ENCODE measurements at regions not wholly inside any gene's neighbourhood (a gene's known extent, or its start where the extent isn't known, plus 50 kb on each side); places are given as distances from the start of the nearest gene placed in this dataset.
"Not testable (repeated sequence)": the region's sequence is repeated elsewhere in the genome, so short reads cannot be mapped to it uniquely, and the experiment has no call there.

- TF ChIP-seq CTCF (IDR thresholded peaks at IDR 0.05; ENCODE audit: extremely low read depth, insufficient read depth, missing control alignments): no peak
- in situ Hi-C loops (cut with MboI; ENCODE audit: low pct_unique_long_range_greater_than_20kb, low sequenced_read_pairs, unreplicated experiment): no loop called here
- DNase-seq (ENCODE audit: low spot score): no peak
Observed at GRCh38 chr6:139736325-139736906, 362.0 kb upstream of the CITED2 start.

- no peak for TF ChIP-seq CTCF (IDR thresholded peaks at IDR 0.05; ENCODE audit: extremely low read depth, insufficient read depth, missing control alignments)
- in situ Hi-C loops (cut with MboI; ENCODE audit: low pct_unique_long_range_greater_than_20kb, low sequenced_read_pairs, unreplicated experiment): no loop called here
- no peak for DNase-seq (ENCODE audit: low spot score)
Observed at GRCh38 chr6:139732451-139732850, 358.0 kb upstream of the CITED2 start.

- no peak for DNase-seq (ENCODE audit: low spot score)
- no peak for TF ChIP-seq CTCF (IDR thresholded peaks at IDR 0.05; ENCODE audit: extremely low read depth, insufficient read depth, missing control alignments)
- in situ Hi-C loops (cut with MboI; ENCODE audit: low pct_unique_long_range_greater_than_20kb, low sequenced_read_pairs, unreplicated experiment): no loop called here
Observed at GRCh38 chr6:139730340-139730974, 356.0 kb upstream of the CITED2 start.

GRCh38 chr6:139728876-139729427 lies 354.5 kb upstream of the CITED2 start:
- TF ChIP-seq CTCF (IDR thresholded peaks at IDR 0.05; ENCODE audit: extremely low read depth, insufficient read depth, missing control alignments): no peak
- no peak for DNase-seq (ENCODE audit: low spot score)
- in situ Hi-C loops (cut with MboI; ENCODE audit: low pct_unique_long_range_greater_than_20kb, low sequenced_read_pairs, unreplicated experiment): no loop called here

GRCh38 chr6:139726272-139726671 lies 351.8 kb upstream of the CITED2 start:
- DNase-seq (ENCODE audit: low spot score); in situ Hi-C loops (cut with MboI; ENCODE audit: low pct_unique_long_range_greater_than_20kb, low sequenced_read_pairs, unreplicated experiment): not testable (repeated sequence)

- TF ChIP-seq CTCF (IDR thresholded peaks at IDR 0.05; ENCODE audit: extremely low read depth, insufficient read depth, missing control alignments): no peak
- no peak for DNase-seq (ENCODE audit: low spot score)
- in situ Hi-C loops (cut with MboI; ENCODE audit: low pct_unique_long_range_greater_than_20kb, low sequenced_read_pairs, unreplicated experiment): no loop called here
Observed at GRCh38 chr6:139722530-139722929, 348.1 kb upstream of the CITED2 start.

GRCh38 chr6:139721954-139722353 lies 347.5 kb upstream of the CITED2 start:
- in situ Hi-C loops (cut with MboI; ENCODE audit: low pct_unique_long_range_greater_than_20kb, low sequenced_read_pairs, unreplicated experiment): no loop called here
- no peak for DNase-seq (ENCODE audit: low spot score)
- no peak for TF ChIP-seq CTCF (IDR thresholded peaks at IDR 0.05; ENCODE audit: extremely low read depth, insufficient read depth, missing control alignments)
